SU-DHL-6 (cell line): ENCODE measurements at regions not wholly inside any gene's neighbourhood (a gene's known extent, or its start where the extent isn't known, plus 50 kb on each side); places are given as distances from the start of the nearest gene placed in this dataset.

Experiments used
- H2AFZ ChIP-seq: fragments of 200-600 bp; sonication (generic); 2 replicates; pipeline ENCODE4 v1.6.1; 2014; ENCODE audit warnings: low read depth, mild to moderate bottlenecking, moderate library complexity, mixed read lengths, antibody characterized with exemption, low read length; ENCODE audit not compliant: severe bottlenecking
- H3F3A ChIP-seq: fragments of 200-600 bp; shearing (Covaris generic); 2 replicates; pipeline ENCODE4 v1.6.0; 2016; ENCODE audit warnings: antibody characterized with exemption, mild to moderate bottlenecking; ENCODE audit not compliant: insufficient read depth
- H3K27ac ChIP-seq: fragments of 200-600 bp; sonication (generic); 2 replicates; pipeline ENCODE4 v1.5.1; 2016; ENCODE audit warnings: low read depth, mild to moderate bottlenecking, low read length, moderate library complexity, mixed read lengths
- H3K27me3 ChIP-seq: fragments of 200-600 bp; sonication (generic), shearing (Covaris generic); 2 replicates; pipeline ENCODE4 v1.6.0; 2014; ENCODE audit warnings: mild to moderate bottlenecking, low read length
- H3K36me3 ChIP-seq: fragments of 200-600 bp; sonication (generic); 2 replicates; pipeline ENCODE4 v1.6.1; 2014; ENCODE audit warnings: mild to moderate bottlenecking, low read length, mixed read lengths
- H3K4me2 ChIP-seq: fragments of 300-600, 200-600 bp; shearing (Covaris generic), sonication (generic); 2 replicates; pipeline ENCODE4 v1.6.0; 2014; ENCODE audit warnings: low read length, low read depth, mild to moderate bottlenecking; ENCODE audit not compliant: poor library complexity, severe bottlenecking
- H3K4me3 ChIP-seq: fragments of 200-600 bp; sonication (generic); 2 replicates; pipeline ENCODE4 v1.5.1; 2014; ENCODE audit warnings: antibody characterized with exemption, low read length, mild to moderate bottlenecking, mixed read lengths; ENCODE audit not compliant: insufficient read depth, poor library complexity, severe bottlenecking
- H3K79me2 ChIP-seq: fragments of 200-600 bp; sonication (generic); 2 replicates; pipeline ENCODE4 v1.6.1; 2014; ENCODE audit warnings: mild to moderate bottlenecking, low read length, moderate library complexity; ENCODE audit not compliant: insufficient read depth
- H3K9ac ChIP-seq: fragments of 200-600 bp; sonication (generic); 2 replicates; pipeline ENCODE4 v1.7.0; 2014; ENCODE audit warnings: mild to moderate bottlenecking, low read length
- H3K9me2 ChIP-seq: fragments of 200-600 bp; sonication (generic); replicated peaks from 2 replicates; pipeline ENCODE4 v1.6.1; 2014; ENCODE audit warnings: low read length; ENCODE audit not compliant: insufficient read depth
- H3K9me3 ChIP-seq: fragments of 200-600 bp; sonication (generic); 2 replicates; pipeline ENCODE4 v1.6.1; 2014; ENCODE audit warnings: low read length, mixed read lengths; ENCODE audit not compliant: insufficient read depth
- H4K20me1 ChIP-seq: fragments of 200-600 bp; sonication (generic); 2 replicates; pipeline ENCODE4 v1.6.1; 2014; ENCODE audit warnings: low read depth, mild to moderate bottlenecking, antibody characterized with exemption, low read length, moderate library complexity, mixed read lengths
- CTCF ChIP-seq: fragments of 200-600 bp; sonication (generic); IDR thresholded peaks from one replicate; pipeline ENCODE4 v1.5.1; 2017; ENCODE audit warnings: antibody characterized with exemption, mild to moderate bottlenecking, low read length, moderate library complexity; ENCODE audit not compliant: insufficient read depth, poor library complexity, severe bottlenecking
- EZH2phosphoT487 ChIP-seq: fragments of 200-600 bp; sonication (generic), shearing (Covaris generic); conservative IDR thresholded peaks from 2 replicates; pipeline ENCODE4 v1.6.1; 2018; ENCODE audit warnings: mild to moderate bottlenecking, antibody characterized with exemption, low read length, moderate library complexity, mixed read lengths

DNA sequence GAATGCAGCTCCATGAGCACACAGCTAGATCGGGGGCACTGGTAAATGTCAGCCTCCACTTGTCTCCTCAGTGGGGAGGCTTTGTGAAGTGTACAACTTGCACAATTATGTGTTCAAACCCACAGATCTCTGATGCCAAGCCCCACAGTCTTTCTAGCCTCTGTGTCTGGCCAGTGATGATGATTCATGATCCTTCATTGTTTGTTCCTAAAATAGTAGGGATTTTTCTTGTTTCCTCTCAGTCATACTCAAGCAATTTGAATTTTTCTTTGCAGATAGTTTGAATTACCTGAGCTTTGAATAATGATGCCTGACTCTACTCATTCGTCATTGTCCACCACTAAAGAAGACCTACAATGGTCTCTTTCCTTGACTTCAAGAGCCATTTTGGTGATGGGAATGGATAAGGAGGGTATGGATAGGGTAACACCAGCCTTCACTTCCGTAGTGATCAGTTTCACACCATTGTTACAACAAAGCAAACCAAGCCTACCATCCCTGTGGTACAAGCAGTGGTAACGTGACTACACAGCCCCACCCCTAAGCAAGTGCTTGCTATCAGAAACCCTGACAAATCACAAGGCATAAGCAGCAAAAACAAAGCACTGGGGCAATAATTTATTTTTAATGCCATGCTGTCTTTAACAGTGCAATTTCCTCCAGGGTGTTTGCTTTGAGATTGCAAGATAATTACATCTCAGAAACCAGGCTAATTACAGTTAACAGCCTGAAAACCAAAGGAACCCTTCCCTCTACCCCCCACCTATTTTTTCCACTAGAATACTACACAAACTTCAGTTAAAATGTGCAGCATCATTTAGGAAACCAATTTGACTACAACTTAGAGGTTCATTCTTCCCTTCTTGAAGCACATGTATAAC, 114.1 kb upstream of the PPP2R3A start:
- Histone ChIP-seq H2AFZ (no peak overlapping the region), H3K9me3 (no peaks in the 10 kb centered on the region), H3K27me3 (no peaks in the 10 kb centered on the region), H4K20me1 (no peaks in the 10 kb centered on the region), H3K27ac (no peak overlapping the region), H3K4me3 (no peak overlapping the region), H3K79me2 (no peaks in the 10 kb centered on the region), H3K4me2 (no peak overlapping the region), H3K36me3 (no peaks in the 10 kb centered on the region), H3K9me2 (no peaks in the 10 kb centered on the region), H3F3A (no peaks in the 10 kb centered on the region), H3K9ac (no peak overlapping the region)
- TF ChIP-seq EZH2phosphoT487 (no peak), CTCF (no peak)

DNA sequence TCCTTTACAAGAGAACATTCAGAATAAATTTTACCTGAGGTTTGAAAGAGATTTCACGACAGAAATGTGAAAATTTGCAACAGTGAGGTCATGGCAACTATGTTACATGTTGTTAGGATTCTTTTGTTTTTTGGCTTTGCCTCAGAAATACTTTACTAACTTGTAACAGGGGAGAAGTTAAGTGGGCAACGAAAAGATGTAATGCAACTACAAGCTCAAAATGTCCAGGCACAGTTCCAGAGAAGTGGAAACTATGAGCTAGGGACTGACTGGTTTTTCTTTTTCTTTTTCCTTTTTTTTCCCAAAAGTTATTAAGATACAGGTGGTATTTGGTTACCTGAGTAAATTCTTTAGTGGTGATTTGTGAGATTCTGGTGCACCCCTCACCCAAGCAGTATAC, 111.5 kb upstream of the PPP2R3A start:
- Histone ChIP-seq H3K79me2 (no peaks in the 10 kb centered on the region), H3K27ac (no peak overlapping the region), H3K9me2 (no peaks in the 10 kb centered on the region), H3K36me3 (no peaks in the 10 kb centered on the region), H3F3A (no peaks in the 10 kb centered on the region), H3K4me2 (no peak overlapping the region), H3K27me3 (no peaks in the 10 kb centered on the region), H3K9me3 (no peaks in the 10 kb centered on the region), H2AFZ (no peak overlapping the region), H3K9ac (no peak overlapping the region), H3K4me3 (no peak overlapping the region), H4K20me1 (no peaks in the 10 kb centered on the region)
- TF ChIP-seq EZH2phosphoT487 (no peak), CTCF (no peak)

GRCh38 chr3:135860761-135861160, 104.8 kb upstream of the PPP2R3A start:
- no peak overlapping the region for H2AFZ ChIP-seq
- no peaks in the 10 kb centered on the region for H3K9me2 ChIP-seq
- no peak overlapping the region for H3K9ac ChIP-seq
- no peaks in the 10 kb centered on the region for H3K9me3 ChIP-seq
- H3K27me3 ChIP-seq, result no peaks in the 10 kb centered on the region
- no peak overlapping the region for H3K27ac ChIP-seq
- H3K4me2 ChIP-seq, result no peak overlapping the region
- H4K20me1 ChIP-seq, result no peaks in the 10 kb centered on the region
- TF ChIP-seq EZH2phosphoT487 (no peak), CTCF (no peak)
- no peaks in the 10 kb centered on the region for H3F3A ChIP-seq
- H3K4me3 ChIP-seq, result no peak overlapping the region
- H3K79me2 ChIP-seq, result no peaks in the 10 kb centered on the region
- no peaks in the 10 kb centered on the region for H3K36me3 ChIP-seq
